ENCODE measurements at regions not wholly inside any gene's neighbourhood (a gene's known extent, or its start where the extent isn't known, plus 50 kb on each side); places are given as distances from the start of the nearest gene placed in this dataset.

DNA sequence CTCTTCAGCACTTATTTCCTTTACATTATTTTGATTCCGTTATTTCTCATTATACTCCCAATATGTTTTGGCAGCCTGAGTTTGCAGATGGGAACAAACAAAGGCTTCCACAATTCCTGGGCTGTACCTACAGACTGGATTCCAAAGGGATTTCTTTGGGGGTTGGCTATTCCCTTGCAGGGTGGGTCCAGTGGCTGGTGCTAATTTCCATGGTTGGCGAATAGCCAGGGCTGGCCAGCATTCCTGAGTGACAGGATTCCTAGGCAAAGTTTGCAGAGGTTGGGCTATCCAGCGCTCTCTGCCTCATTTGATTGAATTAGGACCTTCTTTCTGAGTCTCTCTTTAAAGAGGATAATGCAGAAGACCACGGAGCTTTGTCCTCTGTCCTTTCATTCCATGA is 207.4 kb downstream of the MAF start:
- Histone ChIP-seq H2BK15ac (ENCODE audit: low read depth, low read length) (no peak overlapping the region), H4K20me1 (ENCODE audit: insufficient read depth, low read length) (no peaks in the 10 kb centered on the region), H3K4me2 (ENCODE audit: low read depth, low read length) (no peak overlapping the region), H3K79me1 (ENCODE audit: low read depth in 1 of 2, low read length in 2 of 2) (no peaks in the 10 kb centered on the region), H4K91ac (ENCODE audit: insufficient read depth, low read depth, low read length) (no peak overlapping the region), H4K5ac (ENCODE audit: low read depth, low read length) (no peak overlapping the region), H2AFZ (replicated peaks; ENCODE audit: low read length, poor library complexity) (no peak overlapping the region), H3K4me3 (ENCODE audit: insufficient read depth, low read depth, low read length) (no peak overlapping the region), H2BK20ac (ENCODE audit: low read depth, low read length) (no peak overlapping the region), H3K9me3 (ENCODE audit: control insufficient read depth, insufficient read depth, low read length) (peaks cover 35% of the 10 kb centered on the region), H3K56ac (ENCODE audit: extremely low read depth, insufficient read depth, low read length) (no peak overlapping the region), H3K4ac (ENCODE audit: low read depth, low read length) (no peak overlapping the region), H2AK5ac (ENCODE audit: low read depth, low read length) (no peak overlapping the region), H3K27me3 (ENCODE audit: control insufficient read depth, insufficient read depth, low read length) (no peaks in the 10 kb centered on the region), H3K4me1 (ENCODE audit: control insufficient read depth, insufficient read depth, low read length) (no peaks in the 10 kb centered on the region), H3K9me1 (ENCODE audit: insufficient read depth, low read length) (no peaks in the 10 kb centered on the region), H3K14ac (replicated peaks; ENCODE audit: low read depth, low read length) (no peak overlapping the region), H3K9ac (ENCODE audit: low read depth, low read length) (no peak overlapping the region), H2AK9ac (replicated peaks; ENCODE audit: low read depth, low read length, poor library complexity) (no peak overlapping the region), H3K36me3 (ENCODE audit: control insufficient read depth, insufficient read depth, low read length) (no peaks in the 10 kb centered on the region), H4K8ac (ENCODE audit: low read depth in 2 of 2, low read length in 2 of 2) (no peak overlapping the region), H2BK120ac (ENCODE audit: low read depth, low read length) (no peak overlapping the region), H3K27ac (ENCODE audit: insufficient read depth, low read length) (no peak overlapping the region), H3K23ac (ENCODE audit: low read depth, low read length) (no peak overlapping the region), H2BK5ac (ENCODE audit: low read depth, low read length, poor library complexity, severe bottlenecking) (no peak overlapping the region), H3K18ac (ENCODE audit: low read depth, low read length) (no peak overlapping the region)
- ATAC-seq (ENCODE audit: low read depth) (no peak), DNase-seq (no peak)
- TF ChIP-seq POLR2A (IDR thresholded peaks at IDR 0.05; ENCODE audit: low read depth, low read length) (no peak), NFE2L2 (IDR thresholded peaks at IDR 0.05; ENCODE audit: low read depth, low read length) (no peak), MAFK (IDR thresholded peaks at IDR 0.05; ENCODE audit: low read depth, low read length) (no peak), RFX5 (IDR thresholded peaks at IDR 0.05; ENCODE audit: low read depth, low read length) (no peak), FOS (IDR thresholded peaks at IDR 0.05; ENCODE audit: low read depth, low read length) (no peak), CEBPB (IDR thresholded peaks at IDR 0.05; ENCODE audit: low read depth, low read length) (no peak), CHD1 (IDR thresholded peaks at IDR 0.05; ENCODE audit: low read depth, low read length) (no peak), RCOR1 (IDR thresholded peaks at IDR 0.05; ENCODE audit: insufficient replicate concordance, low read length) (no peak), SMC3 (IDR thresholded peaks at IDR 0.05; ENCODE audit: low read depth, low read length) (no peak), RAD21 (IDR thresholded peaks at IDR 0.05; ENCODE audit: low read length) (no peak), MXI1 (IDR thresholded peaks at IDR 0.05; ENCODE audit: borderline replicate concordance, low read depth, low read length) (no peak), BHLHE40 (IDR thresholded peaks at IDR 0.05; ENCODE audit: low read depth, low read length) (no peak), MAZ (IDR thresholded peaks at IDR 0.05; ENCODE audit: borderline replicate concordance, low read depth, low read length) (no peak)
- TF ChIP-seq, protein P1, sequence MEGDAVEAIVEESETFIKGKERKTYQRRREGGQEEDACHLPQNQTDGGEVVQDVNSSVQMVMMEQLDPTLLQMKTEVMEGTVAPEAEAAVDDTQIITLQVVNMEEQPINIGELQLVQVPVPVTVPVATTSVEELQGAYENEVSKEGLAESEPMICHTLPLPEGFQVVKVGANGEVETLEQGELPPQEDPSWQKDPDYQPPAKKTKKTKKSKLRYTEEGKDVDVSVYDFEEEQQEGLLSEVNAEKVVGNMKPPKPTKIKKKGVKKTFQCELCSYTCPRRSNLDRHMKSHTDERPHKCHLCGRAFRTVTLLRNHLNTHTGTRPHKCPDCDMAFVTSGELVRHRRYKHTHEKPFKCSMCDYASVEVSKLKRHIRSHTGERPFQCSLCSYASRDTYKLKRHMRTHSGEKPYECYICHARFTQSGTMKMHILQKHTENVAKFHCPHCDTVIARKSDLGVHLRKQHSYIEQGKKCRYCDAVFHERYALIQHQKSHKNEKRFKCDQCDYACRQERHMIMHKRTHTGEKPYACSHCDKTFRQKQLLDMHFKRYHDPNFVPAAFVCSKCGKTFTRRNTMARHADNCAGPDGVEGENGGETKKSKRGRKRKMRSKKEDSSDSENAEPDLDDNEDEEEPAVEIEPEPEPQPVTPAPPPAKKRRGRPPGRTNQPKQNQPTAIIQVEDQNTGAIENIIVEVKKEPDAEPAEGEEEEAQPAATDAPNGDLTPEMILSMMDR (conservative IDR thresholded peaks at IDR 0.05; ENCODE audit: low read depth, low read length): no peak
- TF ChIP-seq, protein P2, sequence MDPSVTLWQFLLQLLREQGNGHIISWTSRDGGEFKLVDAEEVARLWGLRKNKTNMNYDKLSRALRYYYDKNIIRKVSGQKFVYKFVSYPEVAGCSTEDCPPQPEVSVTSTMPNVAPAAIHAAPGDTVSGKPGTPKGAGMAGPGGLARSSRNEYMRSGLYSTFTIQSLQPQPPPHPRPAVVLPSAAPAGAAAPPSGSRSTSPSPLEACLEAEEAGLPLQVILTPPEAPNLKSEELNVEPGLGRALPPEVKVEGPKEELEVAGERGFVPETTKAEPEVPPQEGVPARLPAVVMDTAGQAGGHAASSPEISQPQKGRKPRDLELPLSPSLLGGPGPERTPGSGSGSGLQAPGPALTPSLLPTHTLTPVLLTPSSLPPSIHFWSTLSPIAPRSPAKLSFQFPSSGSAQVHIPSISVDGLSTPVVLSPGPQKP (IDR thresholded peaks at IDR 0.05; ENCODE audit: borderline replicate concordance, low read depth, low read length): no peak
- TF ChIP-seq, protein P3, sequence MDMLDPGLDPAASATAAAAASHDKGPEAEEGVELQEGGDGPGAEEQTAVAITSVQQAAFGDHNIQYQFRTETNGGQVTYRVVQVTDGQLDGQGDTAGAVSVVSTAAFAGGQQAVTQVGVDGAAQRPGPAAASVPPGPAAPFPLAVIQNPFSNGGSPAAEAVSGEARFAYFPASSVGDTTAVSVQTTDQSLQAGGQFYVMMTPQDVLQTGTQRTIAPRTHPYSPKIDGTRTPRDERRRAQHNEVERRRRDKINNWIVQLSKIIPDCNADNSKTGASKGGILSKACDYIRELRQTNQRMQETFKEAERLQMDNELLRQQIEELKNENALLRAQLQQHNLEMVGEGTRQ (IDR thresholded peaks at IDR 0.05; ENCODE audit: low read depth, low read length): no peak
- 60% methylated on average over 1 of the region's 4 CpGs; no CpG with 5 or more reads in 1 of the 2 experiments for WGBS, 2 experiments (ENCODE audit: extremely low coverage in 2 of 2, insufficient read length in 1 of 2)
- dilution Hi-C loops (cut with HindIII; ENCODE audit: low sequenced_read_pairs, unreplicated experiment): no loop called here
- intact Hi-C loops (cut with micrococcal nuclease): no loop called here
- no TSS peak for BruUV-seq (replicated peaks)
- ChIA-PET CTCF (no interaction called here), POLR2A (ENCODE audit: unreplicated experiment) (no interaction called here)
- in situ Hi-C loops (cut with MboI; ENCODE audit: low sequenced_read_pairs): no loop called here
